ENCODE measurements at regions not wholly inside any gene's neighbourhood (a gene's known extent, or its start where the extent isn't known, plus 50 kb on each side); places are given as distances from the start of the nearest gene placed in this dataset.
A peak's percentile ranks its signal among the peaks of the same experiment; 100 is the strongest.

DNA sequence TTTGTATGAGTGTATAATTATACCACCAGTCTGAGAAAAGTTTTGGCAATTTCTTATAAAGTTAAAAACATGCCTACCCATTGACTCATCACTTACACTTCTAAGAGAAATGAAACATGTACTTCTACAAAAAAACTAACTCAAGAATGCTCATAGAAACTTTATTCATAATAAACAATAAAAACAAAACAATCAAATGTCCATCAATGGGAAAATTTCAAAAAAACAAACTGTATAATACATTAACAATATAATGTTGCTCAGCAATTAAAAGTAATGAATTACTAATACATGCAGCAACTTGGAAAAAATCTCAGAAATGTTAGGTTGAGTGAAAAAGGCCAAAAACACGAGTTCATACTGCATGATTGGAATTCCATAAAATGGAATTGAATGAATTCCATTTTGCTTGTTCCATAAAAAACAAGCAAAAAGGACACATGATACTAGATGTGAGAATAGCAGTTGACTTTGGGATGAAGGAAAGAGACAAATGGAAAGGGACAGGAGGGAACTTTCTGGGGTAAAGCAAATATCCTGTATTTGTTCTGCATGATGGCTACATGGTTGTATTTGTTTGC, 726.6 kb downstream of the RFPL4B start:
- Histone ChIP-seq H3K27me3 (ENCODE audit: control insufficient read depth, insufficient read depth, low read length) (no peaks in the 10 kb centered on the region), H3K36me3 (ENCODE audit: control insufficient read depth, insufficient read depth, low read length) (no peaks in the 10 kb centered on the region), H3K4me3 (ENCODE audit: low read depth, low read length) (no peak overlapping the region)
- peak; percentile 65 for DNase-seq (ENCODE audit: low read depth)
- POLR2A ChIA-PET = no interaction called here
- CTCF ChIA-PET = no interaction called here
- TF ChIP-seq, protein P1, sequence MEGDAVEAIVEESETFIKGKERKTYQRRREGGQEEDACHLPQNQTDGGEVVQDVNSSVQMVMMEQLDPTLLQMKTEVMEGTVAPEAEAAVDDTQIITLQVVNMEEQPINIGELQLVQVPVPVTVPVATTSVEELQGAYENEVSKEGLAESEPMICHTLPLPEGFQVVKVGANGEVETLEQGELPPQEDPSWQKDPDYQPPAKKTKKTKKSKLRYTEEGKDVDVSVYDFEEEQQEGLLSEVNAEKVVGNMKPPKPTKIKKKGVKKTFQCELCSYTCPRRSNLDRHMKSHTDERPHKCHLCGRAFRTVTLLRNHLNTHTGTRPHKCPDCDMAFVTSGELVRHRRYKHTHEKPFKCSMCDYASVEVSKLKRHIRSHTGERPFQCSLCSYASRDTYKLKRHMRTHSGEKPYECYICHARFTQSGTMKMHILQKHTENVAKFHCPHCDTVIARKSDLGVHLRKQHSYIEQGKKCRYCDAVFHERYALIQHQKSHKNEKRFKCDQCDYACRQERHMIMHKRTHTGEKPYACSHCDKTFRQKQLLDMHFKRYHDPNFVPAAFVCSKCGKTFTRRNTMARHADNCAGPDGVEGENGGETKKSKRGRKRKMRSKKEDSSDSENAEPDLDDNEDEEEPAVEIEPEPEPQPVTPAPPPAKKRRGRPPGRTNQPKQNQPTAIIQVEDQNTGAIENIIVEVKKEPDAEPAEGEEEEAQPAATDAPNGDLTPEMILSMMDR (IDR thresholded peaks at IDR 0.05; ENCODE audit: insufficient read depth, low read depth, low read length) = no peak

DNA sequence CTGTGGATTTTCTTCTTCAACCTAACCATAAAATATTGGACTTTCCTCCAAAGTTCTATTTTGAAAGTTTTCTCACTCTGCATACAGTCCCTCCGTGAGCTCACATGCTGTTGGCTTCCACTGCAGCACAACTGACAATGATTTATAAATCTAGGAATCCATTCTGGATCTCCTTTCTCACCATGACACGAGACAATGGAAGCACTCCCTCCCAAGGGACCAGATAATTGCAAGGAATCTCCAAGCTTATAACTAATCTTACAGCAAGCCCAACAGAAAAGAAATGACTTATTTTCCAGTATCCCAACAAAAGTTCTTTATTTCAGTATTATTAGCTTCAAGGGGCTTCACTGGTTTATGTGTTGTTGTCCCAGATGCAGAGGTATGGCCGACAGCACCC, 729.0 kb downstream of the RFPL4B start:
- H3K4me3 ChIP-seq (ENCODE audit: low read depth, low read length) = no peak overlapping the region
- ChIA-PET POLR2A (no interaction called here), CTCF (interaction anchor here (1.4 kb wide), 1 partner anchor 20 kb away, joined by 4 read pairs; no protein-coding TSS in a partner anchor)
- TF ChIP-seq, protein P1 (IDR thresholded peaks at IDR 0.05; ENCODE audit: insufficient read depth, low read depth, low read length) = no peak
- no peaks in the 10 kb centered on the region for H3K36me3 ChIP-seq (ENCODE audit: control insufficient read depth, insufficient read depth, low read length)
- H3K27me3 ChIP-seq (ENCODE audit: control insufficient read depth, insufficient read depth, low read length) = no peaks in the 10 kb centered on the region
- no peak for DNase-seq (ENCODE audit: low read depth)

DNA sequence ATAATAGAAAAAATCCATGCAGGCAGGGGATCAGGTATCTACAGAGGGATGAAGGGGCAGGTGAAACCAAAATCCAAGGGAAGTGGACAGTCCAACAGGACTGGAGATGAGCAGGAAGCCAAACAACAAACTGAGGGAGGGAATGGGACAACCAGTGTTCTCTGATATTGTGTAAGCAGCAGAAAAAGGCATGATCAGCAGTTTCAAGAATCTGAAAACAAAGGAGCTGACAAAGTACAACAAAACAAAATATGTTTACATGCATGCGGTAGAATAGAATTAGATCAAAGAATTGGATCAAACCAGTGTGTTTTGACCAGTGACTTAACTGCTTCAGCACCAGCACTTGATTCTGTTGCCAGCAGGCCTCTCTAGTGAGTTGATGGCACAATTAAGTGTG, 729.7 kb downstream of the RFPL4B start:
- ChIA-PET POLR2A (no interaction called here), CTCF (interaction anchor here (1.4 kb wide), 1 partner anchor 19 kb away, joined by 4 read pairs; no protein-coding TSS in a partner anchor)
- no peak for DNase-seq (ENCODE audit: low read depth)
- Histone ChIP-seq H3K4me3 (ENCODE audit: low read depth, low read length) (no peak overlapping the region), H3K27me3 (ENCODE audit: control insufficient read depth, insufficient read depth, low read length) (no peaks in the 10 kb centered on the region), H3K36me3 (ENCODE audit: control insufficient read depth, insufficient read depth, low read length) (no peaks in the 10 kb centered on the region)
- TF ChIP-seq, protein P1 (IDR thresholded peaks at IDR 0.05; ENCODE audit: insufficient read depth, low read depth, low read length) = no peak

DNA sequence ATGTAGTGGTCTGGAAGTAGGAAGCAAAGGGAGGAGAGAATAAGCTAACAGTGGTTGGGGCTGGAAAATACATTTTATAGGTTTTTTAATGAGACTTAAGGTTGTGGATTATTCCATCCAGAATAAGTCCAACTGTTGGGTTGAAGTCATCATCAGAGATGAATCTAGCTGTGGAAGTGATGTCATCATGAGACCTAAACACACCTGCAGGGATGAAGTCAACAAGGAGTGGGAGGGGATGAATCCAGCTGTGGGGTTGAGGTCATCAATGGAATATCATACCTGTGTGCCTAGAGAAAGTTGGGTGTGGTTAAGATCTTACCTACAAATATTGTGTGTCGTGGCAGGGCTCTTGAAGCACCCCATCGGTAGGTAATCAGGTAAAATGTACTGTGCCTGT, 730.7 kb downstream of the RFPL4B start:
- H3K36me3 ChIP-seq (ENCODE audit: control insufficient read depth, insufficient read depth, low read length) = no peaks in the 10 kb centered on the region
- ChIA-PET POLR2A (no interaction called here), CTCF (no interaction called here)
- TF ChIP-seq, protein P1 (IDR thresholded peaks at IDR 0.05; ENCODE audit: insufficient read depth, low read depth, low read length) = no peak
- no peaks in the 10 kb centered on the region for H3K27me3 ChIP-seq (ENCODE audit: control insufficient read depth, insufficient read depth, low read length)
- DNase-seq (ENCODE audit: low read depth) = no peak
- H3K4me3 ChIP-seq (ENCODE audit: low read depth, low read length) = no peak overlapping the region

DNA sequence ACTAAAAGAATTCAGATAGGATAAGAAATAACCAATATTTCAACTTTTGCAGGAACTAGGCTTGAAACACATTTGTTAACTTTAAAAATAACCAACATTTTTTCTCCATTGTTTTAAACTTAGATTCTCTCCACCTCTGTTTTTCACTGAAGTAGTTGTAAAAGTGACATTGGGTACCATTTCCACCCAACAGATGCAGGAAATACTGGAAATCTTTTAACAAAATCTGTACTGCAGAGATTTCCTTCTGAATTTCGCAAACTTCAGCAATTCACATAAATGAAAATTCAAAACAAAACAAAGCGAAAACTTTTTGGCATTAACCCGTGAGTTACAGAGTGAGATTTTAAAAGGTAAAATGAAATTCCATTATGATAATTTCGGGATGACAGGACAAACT, 731.7 kb downstream of the RFPL4B start:
- POLR2A ChIA-PET = no interaction called here
- Histone ChIP-seq H3K27me3 (ENCODE audit: control insufficient read depth, insufficient read depth, low read length) (no peaks in the 10 kb centered on the region), H3K36me3 (ENCODE audit: control insufficient read depth, insufficient read depth, low read length) (no peaks in the 10 kb centered on the region), H3K4me3 (ENCODE audit: low read depth, low read length) (no peak overlapping the region)
- DNase-seq (ENCODE audit: low read depth) = no peak
- CTCF ChIA-PET = no interaction called here
- TF ChIP-seq, protein P1 (IDR thresholded peaks at IDR 0.05; ENCODE audit: insufficient read depth, low read depth, low read length) = no peak

Measured in BJ (cell line).